ENCODE measurements at regions not wholly inside any gene's neighbourhood (a gene's known extent, or its start where the extent isn't known, plus 50 kb on each side); places are given as distances from the start of the nearest gene placed in this dataset.

- no peaks in the 10 kb centered on the region for H3K27me3 ChIP-seq (ENCODE audit: control insufficient read depth in 2 of 2, insufficient read depth in 2 of 2, low read length in 2 of 2)
- H3K4me1 ChIP-seq (ENCODE audit: control insufficient read depth, extremely low read depth, insufficient read depth, low read length) = no peaks in the 10 kb centered on the region
- no peaks in the 10 kb centered on the region for H4K20me1 ChIP-seq (replicated peaks; ENCODE audit: control insufficient read depth, extremely low read depth, insufficient read depth, low read length)
- H3K9me3 ChIP-seq (replicated peaks; ENCODE audit: control insufficient read depth, insufficient read depth, low read length) = no peaks in the 10 kb centered on the region
- no peak overlapping the region for H2AFZ ChIP-seq (ENCODE audit: low read depth, low read length)
- ChIA-PET CTCF (no interaction called here), POLR2A (no interaction called here)
- TF ChIP-seq FOS (IDR thresholded peaks at IDR 0.05; ENCODE audit: borderline replicate concordance, insufficient read depth, low read length) (no peak), MYC (IDR thresholded peaks at IDR 0.05; ENCODE audit: low read depth, low read length) (no peak), MAX (IDR thresholded peaks at IDR 0.05; ENCODE audit: insufficient read depth, insufficient read length) (no peak), POLR2AphosphoS5 (IDR thresholded peaks at IDR 0.05; ENCODE audit: insufficient read depth, low read depth, low read length) (no peak), CTCF (IDR thresholded peaks at IDR 0.05; ENCODE audit: extremely low read depth in 1 of 2, insufficient read depth in 1 of 2, low read depth in 1 of 2, low read length in 2 of 2) (no peak), EZH2 (IDR thresholded peaks at IDR 0.05; ENCODE audit: borderline replicate concordance, low read depth, low read length, severe bottlenecking) (no peak), JUN (IDR thresholded peaks at IDR 0.05; ENCODE audit: borderline replicate concordance, insufficient read depth, insufficient read length, low read depth) (no peak), POLR2A (IDR thresholded peaks at IDR 0.05; ENCODE audit: low read depth, low read length) (no peak), GATA2 (IDR thresholded peaks at IDR 0.05; ENCODE audit: insufficient read depth, insufficient read length, low read depth, low read length) (no peak)
- H3K27ac ChIP-seq (ENCODE audit: insufficient read depth, low read depth, low read length) = no peak overlapping the region
- no peak overlapping the region for H3K4me2 ChIP-seq (ENCODE audit: insufficient read depth, low read length)
- H3K9me1 ChIP-seq (replicated peaks; ENCODE audit: control insufficient read depth, extremely low read depth, insufficient read depth, low read length) = no peaks in the 10 kb centered on the region
- dilution Hi-C loops (cut with MboI; ENCODE audit: extremely low pct_ligation_motif_present, low sequenced_read_pairs) = no loop called here
- no peak overlapping the region for H3K9ac ChIP-seq (replicated peaks; ENCODE audit: extremely low read depth, insufficient read depth, low read length)
- intact Hi-C loops (cut with micrococcal nuclease) = no loop called here
- no TSS peak for BruUV-seq (replicated peaks)
- DNase-seq (ENCODE audit: low read depth, low spot score) = no peak
- H3K4me3 ChIP-seq (replicated peaks in 1 of 3; ENCODE audit: insufficient read depth in 1 of 3, low read depth in 1 of 3, low read length in 3 of 3) = no peak overlapping the region
- no peaks in the 10 kb centered on the region for H3K79me2 ChIP-seq (ENCODE audit: control insufficient read depth, insufficient read depth, low read length)
- FAIRE-seq = no peak
- no peaks in the 10 kb centered on the region for H3K36me3 ChIP-seq (ENCODE audit: control insufficient read depth in 2 of 2, extremely low read depth in 1 of 2, insufficient read depth in 2 of 2, low read length in 2 of 2)
These were observed 902.5 kb upstream of the ZNF722 start for GRCh38 chr7:63096141-63096540.

Data from endothelial cell of umbilical vein (primary cell).